GF-D8 (cell line): ENCODE measurements at regions not wholly inside any gene's neighbourhood (a gene's known extent, or its start where the extent isn't known, plus 50 kb on each side); places are given as distances from the start of the nearest gene placed in this dataset.
"Not testable (repeated sequence)": the region's sequence is repeated elsewhere in the genome, so short reads cannot be mapped to it uniquely, and the experiment has no call there.

Experiments used
- DNase-seq: peaks from one replicate; lab custom pipeline; 2025; lab: John Stamatoyannopoulos, UW

- no peak for DNase-seq
These were observed 258.8 kb upstream of the IRS2 start for GRCh38 chr13:110045202-110045601.

GRCh38 chr13:110044551-110045111 lies 258.2 kb upstream of the IRS2 start:
- DNase-seq, result no peak

- no peak for DNase-seq
These were observed 256.0 kb upstream of the IRS2 start for GRCh38 chr13:110042253-110042950.

- not testable (repeated sequence) for DNase-seq
These were observed 255.3 kb upstream of the IRS2 start for GRCh38 chr13:110041638-110042037.

- no peak for DNase-seq
These were observed 251.7 kb upstream of the IRS2 start for GRCh38 chr13:110037925-110038573.

GRCh38 chr13:110036060-110036459 lies 249.7 kb upstream of the IRS2 start:
- DNase-seq, result no peak

- no peak for DNase-seq
These were observed 247.7 kb upstream of the IRS2 start for GRCh38 chr13:110034031-110034549.

GRCh38 chr13:110032969-110033368 lies 246.6 kb upstream of the IRS2 start:
- DNase-seq, result no peak

GRCh38 chr13:110030394-110030928 lies 244.1 kb upstream of the IRS2 start:
- no peak for DNase-seq

GRCh38 chr13:110028838-110029621 lies 242.6 kb upstream of the IRS2 start:
- no peak for DNase-seq

GRCh38 chr13:110028311-110028710 lies 241.9 kb upstream of the IRS2 start:
- DNase-seq, result no peak

- no peak for DNase-seq
These were observed 241.3 kb upstream of the IRS2 start for GRCh38 chr13:110027470-110028240.

- no peak for DNase-seq
These were observed 238.2 kb upstream of the IRS2 start for GRCh38 chr13:110024645-110024980.

- DNase-seq, result no peak
These were observed 237.6 kb upstream of the IRS2 start for GRCh38 chr13:110023729-110024644.

GRCh38 chr13:110018009-110018408 lies 231.6 kb upstream of the IRS2 start:
- no peak for DNase-seq

- no peak for DNase-seq
These were observed 231.0 kb upstream of the IRS2 start for GRCh38 chr13:110017379-110017778.

GRCh38 chr13:110015253-110015652 lies 228.9 kb upstream of the IRS2 start:
- DNase-seq, result no peak

GRCh38 chr13:110014719-110015118 lies 228.3 kb upstream of the IRS2 start:
- no peak for DNase-seq

- DNase-seq, result no peak
These were observed 225.8 kb upstream of the IRS2 start for GRCh38 chr13:110012102-110012739.
